H1 (cell line): ENCODE measurements at regions not wholly inside any gene's neighbourhood (a gene's known extent, or its start where the extent isn't known, plus 50 kb on each side); places are given as distances from the start of the nearest gene placed in this dataset.

ENCODE experiments used
- CTCF ChIA-PET: fragments of 300-600 bp; sonication (Branson Sonifier 250); formaldehyde crosslinking; loops from one replicate; lab custom pipeline; 2021; ENCODE audit not compliant: partially characterized antibody; lab: Charles Lee
- POLR2A ChIA-PET: fragments of 300-600 bp; sonication (Branson Sonifier 250); formaldehyde crosslinking; loops from one replicate; lab custom pipeline; 2021; ENCODE audit warnings: inconsistent platforms; ENCODE audit not compliant: partially characterized antibody; lab: Charles Lee
- DNase-seq, 2 experiments: peaks; one replicate each; pipeline versions ENCODE4 v3.0.0 to v3.0.0-alpha.2; 2010 to 2022; ENCODE audit warnings: low spot score in 2 of 2, low read depth in 1 of 2, mixed read lengths in 1 of 2
- FAIRE-seq: peaks from 2 replicates; lab custom pipeline; 2011; peaks lifted over from hg19 to GRCh38; lab: Jason Lieb, UNC
- H2AFZ ChIP-seq: 2 replicates; pipeline ENCODE4 v1.8.1; 2012; ENCODE audit warnings: low read length, inconsistent platforms
- H2AK5ac ChIP-seq: 2 replicates; pipeline ENCODE4 v1.6.1; 2013; ENCODE audit warnings: low read depth, low read length
- H2BK120ac ChIP-seq: replicated peaks from 2 replicates; pipeline ENCODE3; 2013; ENCODE audit warnings: low read depth, low read length, inconsistent platforms
- H2BK12ac ChIP-seq: 2 replicates; pipeline ENCODE4 v1.6.1; 2013; ENCODE audit warnings: low read depth, low read length
- H2BK15ac ChIP-seq: 2 replicates; pipeline ENCODE4 v1.6.1; 2013; ENCODE audit warnings: low read length
- H2BK20ac ChIP-seq: 2 replicates; pipeline ENCODE4 v1.6.1; 2013; ENCODE audit warnings: low read length
- H2BK5ac ChIP-seq: 2 replicates; pipeline ENCODE4 v1.6.1; 2013; ENCODE audit warnings: low read depth, low read length
- H3K14ac ChIP-seq: 2 replicates; pipeline ENCODE4 v1.6.1; 2013; ENCODE audit warnings: inconsistent platforms; ENCODE audit not compliant: insufficient read length
- H3K18ac ChIP-seq: 2 replicates; pipeline ENCODE4 v1.6.1; 2013; ENCODE audit warnings: low read length; ENCODE audit errors: extremely low read depth
- H3K23ac ChIP-seq: 2 replicates; pipeline ENCODE4 v1.6.1; 2013; ENCODE audit warnings: inconsistent platforms; ENCODE audit not compliant: insufficient read length
- H3K23me2 ChIP-seq: 2 replicates; pipeline ENCODE4 v1.6.1; 2013; ENCODE audit warnings: low read depth, low read length
- H3K27ac ChIP-seq: 2 replicates; pipeline ENCODE4 v1.6.1; 2011; ENCODE audit warnings: low read depth, low read length, inconsistent platforms
- H3K27me3 ChIP-seq, 4 experiments: replicated peaks in 1 of 4; 1 replicate in 1 of 4; 2 replicates in 3 of 4; pipeline versions ENCODE4 v1.6.1 to v1.8.1; 2011 to 2013; ENCODE audit warnings: low read length in 3 of 4, mild to moderate bottlenecking in 3 of 4, inconsistent platforms in 2 of 4, mixed read lengths in 2 of 4, moderate library complexity in 1 of 4; ENCODE audit not compliant: control insufficient read depth in 3 of 4, insufficient read depth in 3 of 4; ENCODE audit errors: extremely low read depth in 1 of 4
- H3K36me3 ChIP-seq, 4 experiments: 2 replicates each; pipeline versions ENCODE4 v1.6.1 to v1.8.1; 2011 to 2013; ENCODE audit warnings: mild to moderate bottlenecking in 4 of 4, low read length in 3 of 4, moderate library complexity in 2 of 4, control low read depth in 1 of 4, inconsistent platforms in 1 of 4; ENCODE audit not compliant: insufficient read depth in 4 of 4, control insufficient read depth in 2 of 4
- H3K4ac ChIP-seq: replicated peaks from 2 replicates; pipeline ENCODE3; 2013; ENCODE audit warnings: low read length, low read depth, mixed read lengths, inconsistent platforms; ENCODE audit not compliant: insufficient read length
- H3K4me1 ChIP-seq, 4 experiments: replicated peaks in 1 of 4; 1 replicate in 1 of 4; 2 replicates in 3 of 4; pipeline versions ENCODE4 v1.6.1 to v1.8.1; 2011 to 2013; ENCODE audit warnings: low read length in 3 of 4, inconsistent platforms in 2 of 4, mixed read lengths in 1 of 4; ENCODE audit not compliant: insufficient read depth in 4 of 4, control insufficient read depth in 3 of 4
- H3K4me2 ChIP-seq, 2 experiments: 2 replicates each; pipeline versions ENCODE4 v1.6.1 to v1.8.1; 2011 to 2013; ENCODE audit warnings: low read depth in 2 of 2, low read length in 2 of 2, control low read depth in 1 of 2, inconsistent platforms in 1 of 2, mild to moderate bottlenecking in 1 of 2; ENCODE audit not compliant: insufficient read depth in 1 of 2
- H3K4me3 ChIP-seq, 4 experiments: fragments of 200-600, 300-600 bp in 1 of 4; sonication (generic), shearing (Covaris generic), sonication (Bioruptor Twin) in 1 of 4; 2 replicates each; pipeline versions ENCODE4 v1.5.1 to v1.8.1; 2011 to 2016; ENCODE audit warnings: low read length in 4 of 4, low read depth in 3 of 4, control low read depth in 2 of 4, inconsistent platforms in 2 of 4, mild to moderate bottlenecking in 2 of 4, mixed read lengths in 1 of 4, moderate library complexity in 1 of 4; ENCODE audit not compliant: insufficient read depth in 2 of 4; ENCODE audit errors: extremely low read depth in 1 of 4
- H3K56ac ChIP-seq: replicated peaks from 2 replicates; pipeline ENCODE3; 2013; ENCODE audit warnings: low read depth, mild to moderate bottlenecking, mixed read lengths, low read length, inconsistent platforms; ENCODE audit not compliant: insufficient read length
- H3K79me1 ChIP-seq: 2 replicates; pipeline ENCODE4 v1.6.1; 2013; ENCODE audit warnings: low read depth, low read length, control low read depth
- H3K79me2 ChIP-seq, 2 experiments: 2 replicates each; pipeline versions ENCODE4 v1.6.1 to v1.8.1; 2012 to 2013; ENCODE audit warnings: low read length in 2 of 2, mild to moderate bottlenecking in 2 of 2, inconsistent platforms in 1 of 2; ENCODE audit not compliant: insufficient read depth in 2 of 2, control insufficient read depth in 1 of 2
- H3K9ac ChIP-seq, 4 experiments: replicated peaks in 1 of 4; 1 replicate in 1 of 4; 2 replicates in 3 of 4; pipeline versions ENCODE4 v1.6.1 to v1.8.1; 2011 to 2013; ENCODE audit warnings: low read depth in 3 of 4, low read length in 3 of 4, control low read depth in 2 of 4, mild to moderate bottlenecking in 2 of 4, moderate library complexity in 2 of 4, inconsistent platforms in 1 of 4; ENCODE audit errors: extremely low read depth in 1 of 4
- H3K9me3 ChIP-seq, 2 experiments: 2 replicates each; pipeline versions ENCODE4 v1.6.1 to v1.8.1; 2012 to 2013; ENCODE audit warnings: mild to moderate bottlenecking in 2 of 2, moderate library complexity in 2 of 2, control low read depth in 1 of 2, inconsistent platforms in 1 of 2, low read depth in 1 of 2, low read length in 1 of 2, mixed read lengths in 1 of 2; ENCODE audit not compliant: insufficient read depth in 2 of 2
- H4K20me1 ChIP-seq, 2 experiments: replicated peaks in 1 of 2; 2 replicates each; pipeline versions ENCODE3 to v1.8.1; 2011 to 2013; ENCODE audit warnings: inconsistent platforms in 2 of 2, low read length in 2 of 2, mild to moderate bottlenecking in 1 of 2; ENCODE audit not compliant: insufficient read depth in 2 of 2, control insufficient read depth in 1 of 2
- H4K5ac ChIP-seq: 2 replicates; pipeline ENCODE4 v1.6.1; 2013; ENCODE audit warnings: low read length, low read depth, mixed read lengths, inconsistent platforms; ENCODE audit not compliant: insufficient read length
- H4K8ac ChIP-seq: 2 replicates; pipeline ENCODE4 v1.8.0; 2013; ENCODE audit warnings: mild to moderate bottlenecking, moderate library complexity, low read length, inconsistent platforms; ENCODE audit not compliant: insufficient read depth; ENCODE audit errors: extremely low read depth
- H4K91ac ChIP-seq: replicated peaks from 2 replicates; pipeline ENCODE3; 2013; ENCODE audit warnings: low read length, mixed read lengths, inconsistent platforms; ENCODE audit not compliant: insufficient read length
- ASH2L ChIP-seq: fragments of 200-600, 300-600 bp; sonication (generic); IDR thresholded peaks from one replicate; pipeline ENCODE4 v1.7.1; 2017; ENCODE audit warnings: low read length
- ATF3 ChIP-seq: IDR thresholded peaks from 2 replicates; pipeline ENCODE4 v1.6.1; 2011; ENCODE audit warnings: low read depth, mild to moderate bottlenecking, low read length; ENCODE audit not compliant: insufficient read depth
- CBX5 ChIP-seq: fragments of 300-800, 300-1000 bp; sonication (generic); IDR thresholded peaks from 2 replicates; pipeline ENCODE4 v1.7.1; 2016; ENCODE audit warnings: antibody characterized with exemption, low read length, low read depth
- CHD1 ChIP-seq: IDR thresholded peaks from 2 replicates; pipeline ENCODE4 v1.6.1; 2012; ENCODE audit warnings: low read depth, low read length, improper control_type of control experiment
- GABPA ChIP-seq: IDR thresholded peaks from 2 replicates; pipeline ENCODE4 v1.6.1; 2011; ENCODE audit warnings: mild to moderate bottlenecking, low read length, moderate library complexity, borderline replicate concordance; ENCODE audit not compliant: insufficient read depth
- KDM5A ChIP-seq: fragments of 200-600 bp; IDR thresholded peaks from 2 replicates; pipeline ENCODE4 v1.7.1; 2012; ENCODE audit warnings: mild to moderate bottlenecking, low read length, inconsistent platforms, mixed read lengths
- RAD21 ChIP-seq, 2 experiments: IDR thresholded peaks in 1 of 2; conservative IDR thresholded peaks in 1 of 2; 2 replicates each; pipeline ENCODE4 v1.6.1; 2011; ENCODE audit warnings: low read depth in 2 of 2, low read length in 2 of 2, improper control_type of control experiment in 1 of 2, inconsistent platforms in 1 of 2, mild to moderate bottlenecking in 1 of 2, moderate library complexity in 1 of 2
- WGBS, 2 experiments: shearing (Covaris generic) in 1 of 2; methylation state at CpG; one replicate each; pipeline versions ENCODE4 v1.1.6 to v1.1.7; 2013 to 2015; ENCODE audit warnings: low lambda C conversion rate in 2 of 2, mixed read lengths in 2 of 2, inconsistent platforms in 1 of 2, low coverage in 1 of 2, missing lambda C conversion rate in 1 of 2; ENCODE audit not compliant: insufficient replicate concordance in 2 of 2, insufficient coverage in 1 of 2, insufficient read length in 1 of 2; ENCODE audit errors: extremely low coverage in 1 of 2, missing lambda C conversion rate in 1 of 2; 5-methylcytosine and 5-hydroxymethylcytosine counted together
- TF ChIP-seq, protein P1 (sequence below), 3 experiments: IDR thresholded peaks; 1 replicate in 2 of 3; 2 replicates in 1 of 3; pipeline versions ENCODE4 v1.5.1 to v1.6.1; 2011; ENCODE audit warnings: low read length in 3 of 3, mild to moderate bottlenecking in 3 of 3, inconsistent platforms in 2 of 3, low read depth in 1 of 3, moderate library complexity in 1 of 3; ENCODE audit not compliant: insufficient read depth in 1 of 3; ENCODE audit errors: control extremely low read depth in 1 of 3
- TF ChIP-seq, protein P2 (sequence below): IDR thresholded peaks from 2 replicates; pipeline ENCODE4 v1.6.1; 2012; ENCODE audit warnings: inconsistent platforms

- Histone ChIP-seq H3K79me1 (no peaks in the 10 kb centered on the region), H3K18ac (no peak overlapping the region), H4K91ac (no peak overlapping the region), H4K5ac (no peak overlapping the region), H3K4me3 (no peak overlapping the region), H3K27me3 (no peaks in the 10 kb centered on the region), H3K4me2 (no peak overlapping the region), H2BK120ac (no peak overlapping the region), H3K14ac (no peak overlapping the region), H3K27ac (no peak overlapping the region), H3K9me3 (no peaks in the 10 kb centered on the region), H2AFZ (peak overlapping the region; percentile 78; the same call in 1 of the 2 replicates), H3K23me2 (no peaks in the 10 kb centered on the region), H3K4ac (no peak overlapping the region), H3K56ac (no peak overlapping the region), H3K36me3 (no peaks in the 10 kb centered on the region), H4K20me1 (no peaks in the 10 kb centered on the region), H3K9ac (no peak overlapping the region), H4K8ac (no peak overlapping the region), H2BK20ac (no peak overlapping the region), H2BK15ac (no peak overlapping the region), H2BK5ac (no peak overlapping the region), H2AK5ac (no peak overlapping the region), H3K23ac (no peak overlapping the region), H3K4me1 (no peaks in the 10 kb centered on the region; a peak in 2 of 7 replicates), H2BK12ac (no peak overlapping the region), H3K79me2 (no peaks in the 10 kb centered on the region)
- 46% methylated on average over 3 of the region's 3 CpGs; no CpG with 5 or more reads in 1 of the 2 experiments for WGBS, 2 experiments
- ChIA-PET CTCF (interaction anchor here (0.6 to 1.8 kb wide), 33 partner anchors 12 to 1058 kb away, joined by 3 to 18 read pairs (median 3); no protein-coding TSS in a partner anchor), POLR2A (no interaction called here)
- peak; percentile 81 for FAIRE-seq
- TF ChIP-seq CHD1 (no peak), RAD21 (IDR thresholded peaks at IDR 0.05 in 1 of 2, conservative IDR thresholded peaks at IDR 0.05 in 1 of 2; ENCODE audit: low read depth in 2 of 2, low read length in 2 of 2) (peak; percentile 97), GABPA (no peak), ASH2L (no peak), ATF3 (no peak), CBX5 (no peak), KDM5A (no peak)
- TF ChIP-seq, protein P1, sequence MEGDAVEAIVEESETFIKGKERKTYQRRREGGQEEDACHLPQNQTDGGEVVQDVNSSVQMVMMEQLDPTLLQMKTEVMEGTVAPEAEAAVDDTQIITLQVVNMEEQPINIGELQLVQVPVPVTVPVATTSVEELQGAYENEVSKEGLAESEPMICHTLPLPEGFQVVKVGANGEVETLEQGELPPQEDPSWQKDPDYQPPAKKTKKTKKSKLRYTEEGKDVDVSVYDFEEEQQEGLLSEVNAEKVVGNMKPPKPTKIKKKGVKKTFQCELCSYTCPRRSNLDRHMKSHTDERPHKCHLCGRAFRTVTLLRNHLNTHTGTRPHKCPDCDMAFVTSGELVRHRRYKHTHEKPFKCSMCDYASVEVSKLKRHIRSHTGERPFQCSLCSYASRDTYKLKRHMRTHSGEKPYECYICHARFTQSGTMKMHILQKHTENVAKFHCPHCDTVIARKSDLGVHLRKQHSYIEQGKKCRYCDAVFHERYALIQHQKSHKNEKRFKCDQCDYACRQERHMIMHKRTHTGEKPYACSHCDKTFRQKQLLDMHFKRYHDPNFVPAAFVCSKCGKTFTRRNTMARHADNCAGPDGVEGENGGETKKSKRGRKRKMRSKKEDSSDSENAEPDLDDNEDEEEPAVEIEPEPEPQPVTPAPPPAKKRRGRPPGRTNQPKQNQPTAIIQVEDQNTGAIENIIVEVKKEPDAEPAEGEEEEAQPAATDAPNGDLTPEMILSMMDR (IDR thresholded peaks at IDR 0.05; ENCODE audit: control extremely low read depth in 1 of 3, insufficient read depth in 1 of 3, low read depth in 1 of 3, low read length in 3 of 3): peak; percentile 70 to 88 (median 85)
- TF ChIP-seq, protein P2, sequence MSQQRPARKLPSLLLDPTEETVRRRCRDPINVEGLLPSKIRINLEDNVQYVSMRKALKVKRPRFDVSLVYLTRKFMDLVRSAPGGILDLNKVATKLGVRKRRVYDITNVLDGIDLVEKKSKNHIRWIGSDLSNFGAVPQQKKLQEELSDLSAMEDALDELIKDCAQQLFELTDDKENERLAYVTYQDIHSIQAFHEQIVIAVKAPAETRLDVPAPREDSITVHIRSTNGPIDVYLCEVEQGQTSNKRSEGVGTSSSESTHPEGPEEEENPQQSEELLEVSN: no peak
- DNase-seq: peak; percentile 44 to 58
Observed at GRCh38 chr2:146927080-146927711, 917.6 kb upstream of the ACVR2A start.
